GM13976 (cell line): ENCODE measurements at regions not wholly inside any gene's neighbourhood (a gene's known extent, or its start where the extent isn't known, plus 50 kb on each side); places are given as distances from the start of the nearest gene placed in this dataset.

ENCODE experiments used
- DNase-seq: peaks from one replicate; pipeline ENCODE4 v3.0.0; 2012; ENCODE audit warnings: low spot score
- in situ Hi-C: fragments of 300-500 bp; cut with MboI; formaldehyde crosslinking; loops from one replicate; pipeline ENCODE4 v1.12.0; 2022; ENCODE audit warnings: low sequenced_read_pairs, mixed read lengths, inconsistent platforms; ENCODE audit not compliant: unreplicated experiment
- TF ChIP-seq, protein P1 (sequence below): IDR thresholded peaks from 2 replicates; pipeline ENCODE4 v1.5.1; 2012; ENCODE audit warnings: borderline replicate concordance, mild to moderate bottlenecking; ENCODE audit not compliant: insufficient read depth; ENCODE audit errors: extremely low read depth, missing control alignments, control extremely low read depth

DNA sequence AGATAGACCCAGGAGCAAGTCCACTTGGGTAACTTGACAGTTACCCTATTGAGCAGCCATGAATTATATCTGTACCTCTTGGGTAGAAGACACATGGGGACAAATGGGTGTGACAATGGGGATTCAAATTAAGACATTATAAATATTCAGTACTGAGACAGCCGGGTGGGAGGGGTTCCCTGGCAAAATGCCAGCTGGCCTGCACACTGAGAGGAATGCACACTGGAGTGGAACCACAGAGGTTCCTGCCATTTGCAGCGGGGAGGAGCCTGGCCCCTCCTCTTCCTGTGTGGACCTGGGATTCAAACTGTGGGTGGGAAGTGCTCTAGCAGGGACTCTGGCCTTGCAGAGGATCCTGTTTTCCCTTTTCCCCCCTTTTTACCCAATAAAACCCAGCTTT is 118.7 kb upstream of the CDKN3 start:
- in situ Hi-C loops, result no loop called here
- TF ChIP-seq, protein P1, sequence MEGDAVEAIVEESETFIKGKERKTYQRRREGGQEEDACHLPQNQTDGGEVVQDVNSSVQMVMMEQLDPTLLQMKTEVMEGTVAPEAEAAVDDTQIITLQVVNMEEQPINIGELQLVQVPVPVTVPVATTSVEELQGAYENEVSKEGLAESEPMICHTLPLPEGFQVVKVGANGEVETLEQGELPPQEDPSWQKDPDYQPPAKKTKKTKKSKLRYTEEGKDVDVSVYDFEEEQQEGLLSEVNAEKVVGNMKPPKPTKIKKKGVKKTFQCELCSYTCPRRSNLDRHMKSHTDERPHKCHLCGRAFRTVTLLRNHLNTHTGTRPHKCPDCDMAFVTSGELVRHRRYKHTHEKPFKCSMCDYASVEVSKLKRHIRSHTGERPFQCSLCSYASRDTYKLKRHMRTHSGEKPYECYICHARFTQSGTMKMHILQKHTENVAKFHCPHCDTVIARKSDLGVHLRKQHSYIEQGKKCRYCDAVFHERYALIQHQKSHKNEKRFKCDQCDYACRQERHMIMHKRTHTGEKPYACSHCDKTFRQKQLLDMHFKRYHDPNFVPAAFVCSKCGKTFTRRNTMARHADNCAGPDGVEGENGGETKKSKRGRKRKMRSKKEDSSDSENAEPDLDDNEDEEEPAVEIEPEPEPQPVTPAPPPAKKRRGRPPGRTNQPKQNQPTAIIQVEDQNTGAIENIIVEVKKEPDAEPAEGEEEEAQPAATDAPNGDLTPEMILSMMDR, result no peak
- no peak for DNase-seq

DNA sequence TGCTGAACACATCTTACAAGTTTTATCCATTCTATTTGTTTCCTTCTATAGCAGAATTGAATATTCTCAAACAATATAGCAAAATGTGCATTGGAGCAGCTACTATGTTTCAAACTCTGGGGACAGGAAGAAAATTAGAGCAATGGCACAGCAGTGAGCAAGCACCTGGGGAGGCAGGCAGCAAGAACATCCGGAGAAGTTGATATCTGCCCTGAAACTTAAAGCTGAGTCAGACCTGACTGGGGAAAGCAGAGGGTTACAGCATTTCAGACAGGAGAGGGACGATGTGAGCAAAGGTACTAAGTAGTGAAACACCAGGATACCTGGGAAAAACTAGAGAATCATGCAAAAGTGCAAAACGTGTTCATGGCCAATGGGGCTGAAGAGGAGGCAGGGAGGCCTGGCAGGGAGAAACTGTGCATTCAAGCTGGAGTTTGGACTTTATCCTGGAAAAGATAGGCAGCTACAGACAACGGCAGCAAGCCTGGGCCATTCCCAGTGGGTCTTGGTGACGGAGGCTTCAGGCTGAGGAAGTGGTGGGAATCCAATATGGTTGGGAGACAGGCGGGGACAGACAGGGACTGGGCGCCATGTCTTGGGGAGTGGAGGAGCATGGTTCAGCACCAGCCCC is 118.0 kb upstream of the CDKN3 start:
- no peak for DNase-seq
- TF ChIP-seq, protein P1, result no peak
- in situ Hi-C loops, result no loop called here

DNA sequence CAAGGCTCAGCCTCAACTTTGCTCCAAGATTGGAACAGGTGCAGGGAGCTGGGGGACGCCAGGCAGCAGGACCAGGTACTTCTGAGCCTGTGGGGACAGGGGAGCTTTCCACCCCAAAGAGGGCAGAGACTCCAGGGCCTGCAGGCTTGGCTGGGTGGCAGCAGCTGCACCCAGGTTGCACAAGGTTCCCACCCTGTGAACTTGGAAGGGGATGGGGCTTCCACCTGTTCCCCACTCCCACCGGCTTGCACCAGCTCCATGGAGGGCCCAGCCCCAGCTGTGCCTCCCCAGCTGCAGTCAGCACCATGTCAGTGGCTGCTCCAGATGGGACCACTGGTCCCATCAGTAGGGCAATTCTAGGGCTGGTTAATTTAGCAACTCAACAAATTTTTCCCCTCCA is 114.0 kb upstream of the CDKN3 start:
- in situ Hi-C loops, result no loop called here
- TF ChIP-seq, protein P1, result no peak
- DNase-seq, result no peak

DNA sequence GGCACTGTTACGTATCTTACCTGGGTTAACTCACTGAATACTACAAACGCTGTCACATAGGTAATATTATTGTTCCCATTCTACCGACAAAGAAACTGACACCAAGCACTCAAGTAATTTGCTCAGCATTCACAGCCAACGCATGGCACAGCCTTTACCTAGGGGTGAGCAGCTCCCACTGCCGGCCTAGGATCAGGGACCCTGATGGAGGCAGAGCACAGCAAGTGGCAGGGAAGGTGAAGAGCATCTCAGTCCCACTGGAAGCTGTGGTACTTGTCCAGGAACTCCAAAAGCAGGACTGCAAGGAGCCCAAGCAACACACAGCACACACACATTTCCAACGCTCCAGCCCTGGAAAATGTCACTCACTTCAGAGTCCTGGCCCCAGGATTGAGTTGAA is 111.8 kb upstream of the CDKN3 start:
- TF ChIP-seq, protein P1, result no peak
- in situ Hi-C loops, result no loop called here
- DNase-seq, result no peak

DNA sequence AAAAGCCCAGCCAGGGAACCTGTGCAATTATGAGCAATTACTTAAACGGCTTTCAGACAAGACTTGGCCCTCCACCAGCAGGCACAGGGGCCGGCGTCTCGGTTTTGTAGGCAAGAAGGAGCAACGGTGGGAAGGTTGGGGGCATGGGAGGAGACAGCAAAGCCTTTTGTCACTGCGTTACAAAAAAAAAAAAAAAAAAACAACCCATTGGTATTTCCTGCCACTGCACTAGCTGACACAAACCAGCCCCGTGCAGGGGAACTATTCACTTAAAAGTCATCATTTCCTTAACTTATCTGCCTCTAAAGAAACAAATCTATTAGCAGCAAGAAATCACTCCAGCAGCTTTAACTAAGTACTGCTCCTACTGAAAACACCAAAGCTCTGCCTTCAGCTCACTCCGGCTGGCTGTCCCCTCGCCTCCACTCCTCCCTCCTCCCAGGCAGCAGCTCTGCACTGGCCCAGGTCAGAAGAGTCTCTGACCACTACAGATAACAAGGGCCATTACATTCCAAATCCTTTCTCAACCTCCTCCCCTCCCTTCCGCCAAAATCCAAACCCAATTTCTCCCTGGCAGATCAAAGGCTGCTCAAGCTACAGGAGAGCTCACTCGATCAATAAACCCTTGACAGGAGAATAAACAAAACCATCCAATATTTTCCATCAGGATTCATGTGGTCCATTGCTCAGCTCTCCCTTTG is 105.2 kb upstream of the CDKN3 start:
- TF ChIP-seq, protein P1, result no peak
- in situ Hi-C loops, result no loop called here
- DNase-seq, result no peak

DNA sequence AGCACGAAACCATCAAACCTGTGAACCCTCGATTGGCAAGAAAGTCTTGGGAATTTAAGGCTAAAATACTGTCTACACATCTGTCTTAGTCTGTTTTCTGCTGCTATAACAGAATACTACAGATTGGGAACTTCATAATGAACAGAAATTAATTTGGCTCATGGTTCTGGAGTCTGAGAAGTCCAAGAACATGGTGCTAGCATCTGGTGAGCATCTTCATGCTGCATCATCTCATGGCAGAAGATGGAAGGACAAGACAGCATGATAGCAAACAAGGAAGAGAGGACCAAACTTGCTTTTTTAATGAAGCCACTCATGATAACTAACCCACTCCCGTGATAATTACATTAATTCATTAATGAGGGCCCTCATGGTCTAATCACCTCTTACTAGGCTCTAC is 102.0 kb upstream of the CDKN3 start:
- TF ChIP-seq, protein P1, result no peak
- in situ Hi-C loops, result no loop called here
- DNase-seq, result no peak
